ENCODE measurements at regions not wholly inside any gene's neighbourhood (a gene's known extent, or its start where the extent isn't known, plus 50 kb on each side); places are given as distances from the start of the nearest gene placed in this dataset.

DNA sequence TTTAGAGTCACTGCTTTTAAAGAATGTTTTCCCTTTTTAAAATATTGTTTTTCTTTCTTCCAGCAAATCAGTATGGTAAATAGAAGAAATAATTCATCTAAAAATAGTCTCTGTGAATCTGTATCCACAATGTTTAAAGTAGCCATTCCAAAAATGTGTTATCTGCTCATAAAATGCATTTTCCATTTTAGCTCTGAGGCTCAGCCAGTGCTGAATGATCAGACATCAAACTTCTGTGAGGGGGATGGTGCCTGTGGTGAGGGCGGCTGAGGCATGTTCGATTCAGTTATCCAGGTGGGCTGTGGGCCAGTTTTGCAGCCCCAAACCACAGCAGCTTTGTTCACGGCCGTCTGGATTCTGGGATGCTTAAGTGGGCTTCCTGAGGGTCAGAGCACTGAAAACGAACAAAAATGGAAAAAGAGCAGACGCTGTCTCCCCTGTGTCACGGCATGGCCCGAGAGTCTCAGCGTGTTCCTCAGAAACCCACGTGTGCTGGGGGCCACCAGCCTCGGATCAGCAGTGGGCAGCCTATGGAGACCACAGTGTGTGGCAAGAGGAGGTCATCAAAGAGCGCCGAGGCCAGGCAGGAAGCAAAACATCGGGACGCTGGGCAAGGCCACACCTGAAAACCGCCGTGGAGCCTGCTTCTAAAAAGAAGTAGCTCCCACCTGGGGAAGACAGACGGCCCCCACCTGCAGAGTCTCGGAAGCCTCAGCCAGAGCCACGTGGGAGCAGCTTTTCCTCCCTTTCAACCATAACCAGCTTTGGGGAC, 134.9 kb upstream of the THBS2 start (continued):
- TF ChIP-seq, protein P1, sequence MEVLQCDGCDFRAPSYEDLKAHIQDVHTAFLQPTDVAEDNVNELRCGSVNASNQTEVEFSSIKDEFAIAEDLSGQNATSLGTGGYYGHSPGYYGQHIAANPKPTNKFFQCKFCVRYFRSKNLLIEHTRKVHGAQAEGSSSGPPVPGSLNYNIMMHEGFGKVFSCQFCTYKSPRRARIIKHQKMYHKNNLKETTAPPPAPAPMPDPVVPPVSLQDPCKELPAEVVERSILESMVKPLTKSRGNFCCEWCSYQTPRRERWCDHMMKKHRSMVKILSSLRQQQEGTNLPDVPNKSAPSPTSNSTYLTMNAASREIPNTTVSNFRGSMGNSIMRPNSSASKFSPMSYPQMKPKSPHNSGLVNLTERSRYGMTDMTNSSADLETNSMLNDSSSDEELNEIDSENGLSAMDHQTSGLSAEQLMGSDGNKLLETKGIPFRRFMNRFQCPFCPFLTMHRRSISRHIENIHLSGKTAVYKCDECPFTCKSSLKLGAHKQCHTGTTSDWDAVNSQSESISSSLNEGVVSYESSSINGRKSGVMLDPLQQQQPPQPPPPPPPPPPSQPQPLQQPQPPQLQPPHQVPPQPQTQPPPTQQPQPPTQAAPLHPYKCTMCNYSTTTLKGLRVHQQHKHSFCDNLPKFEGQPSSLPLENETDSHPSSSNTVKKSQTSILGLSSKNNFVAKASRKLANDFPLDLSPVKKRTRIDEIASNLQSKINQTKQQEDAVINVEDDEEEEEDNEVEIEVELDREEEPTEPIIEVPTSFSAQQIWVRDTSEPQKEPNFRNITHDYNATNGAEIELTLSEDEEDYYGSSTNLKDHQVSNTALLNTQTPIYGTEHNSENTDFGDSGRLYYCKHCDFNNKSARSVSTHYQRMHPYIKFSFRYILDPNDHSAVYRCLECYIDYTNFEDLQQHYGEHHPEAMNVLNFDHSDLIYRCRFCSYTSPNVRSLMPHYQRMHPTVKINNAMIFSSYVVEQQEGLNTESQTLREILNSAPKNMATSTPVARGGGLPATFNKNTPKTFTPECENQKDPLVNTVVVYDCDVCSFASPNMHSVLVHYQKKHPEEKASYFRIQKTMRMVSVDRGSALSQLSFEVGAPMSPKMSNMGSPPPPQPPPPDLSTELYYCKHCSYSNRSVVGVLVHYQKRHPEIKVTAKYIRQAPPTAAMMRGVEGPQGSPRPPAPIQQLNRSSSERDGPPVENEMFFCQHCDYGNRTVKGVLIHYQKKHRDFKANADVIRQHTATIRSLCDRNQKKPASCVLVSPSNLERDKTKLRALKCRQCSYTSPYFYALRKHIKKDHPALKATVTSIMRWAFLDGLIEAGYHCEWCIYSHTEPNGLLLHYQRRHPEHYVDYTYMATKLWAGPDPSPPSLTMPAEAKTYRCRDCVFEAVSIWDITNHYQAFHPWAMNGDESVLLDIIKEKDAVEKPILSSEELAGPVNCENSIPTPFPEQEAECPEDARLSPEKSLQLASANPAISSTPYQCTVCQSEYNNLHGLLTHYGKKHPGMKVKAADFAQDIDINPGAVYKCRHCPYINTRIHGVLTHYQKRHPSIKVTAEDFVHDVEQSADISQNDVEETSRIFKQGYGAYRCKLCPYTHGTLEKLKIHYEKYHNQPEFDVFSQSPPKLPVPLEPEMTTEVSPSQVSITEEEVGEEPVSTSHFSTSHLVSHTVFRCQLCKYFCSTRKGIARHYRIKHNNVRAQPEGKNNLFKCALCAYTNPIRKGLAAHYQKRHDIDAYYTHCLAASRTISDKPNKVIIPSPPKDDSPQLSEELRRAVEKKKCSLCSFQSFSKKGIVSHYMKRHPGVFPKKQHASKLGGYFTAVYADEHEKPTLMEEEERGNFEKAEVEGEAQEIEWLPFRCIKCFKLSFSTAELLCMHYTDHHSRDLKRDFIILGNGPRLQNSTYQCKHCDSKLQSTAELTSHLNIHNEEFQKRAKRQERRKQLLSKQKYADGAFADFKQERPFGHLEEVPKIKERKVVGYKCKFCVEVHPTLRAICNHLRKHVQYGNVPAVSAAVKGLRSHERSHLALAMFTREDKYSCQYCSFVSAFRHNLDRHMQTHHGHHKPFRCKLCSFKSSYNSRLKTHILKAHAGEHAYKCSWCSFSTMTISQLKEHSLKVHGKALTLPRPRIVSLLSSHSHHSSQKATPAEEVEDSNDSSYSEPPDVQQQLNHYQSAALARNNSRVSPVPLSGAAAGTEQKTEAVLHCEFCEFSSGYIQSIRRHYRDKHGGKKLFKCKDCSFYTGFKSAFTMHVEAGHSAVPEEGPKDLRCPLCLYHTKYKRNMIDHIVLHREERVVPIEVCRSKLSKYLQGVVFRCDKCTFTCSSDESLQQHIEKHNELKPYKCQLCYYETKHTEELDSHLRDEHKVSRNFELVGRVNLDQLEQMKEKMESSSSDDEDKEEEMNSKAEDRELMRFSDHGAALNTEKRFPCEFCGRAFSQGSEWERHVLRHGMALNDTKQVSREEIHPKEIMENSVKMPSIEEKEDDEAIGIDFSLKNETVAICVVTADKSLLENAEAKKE (CRISPR knock-in tag; IDR thresholded peaks at IDR 0.05): no peak

DNA sequence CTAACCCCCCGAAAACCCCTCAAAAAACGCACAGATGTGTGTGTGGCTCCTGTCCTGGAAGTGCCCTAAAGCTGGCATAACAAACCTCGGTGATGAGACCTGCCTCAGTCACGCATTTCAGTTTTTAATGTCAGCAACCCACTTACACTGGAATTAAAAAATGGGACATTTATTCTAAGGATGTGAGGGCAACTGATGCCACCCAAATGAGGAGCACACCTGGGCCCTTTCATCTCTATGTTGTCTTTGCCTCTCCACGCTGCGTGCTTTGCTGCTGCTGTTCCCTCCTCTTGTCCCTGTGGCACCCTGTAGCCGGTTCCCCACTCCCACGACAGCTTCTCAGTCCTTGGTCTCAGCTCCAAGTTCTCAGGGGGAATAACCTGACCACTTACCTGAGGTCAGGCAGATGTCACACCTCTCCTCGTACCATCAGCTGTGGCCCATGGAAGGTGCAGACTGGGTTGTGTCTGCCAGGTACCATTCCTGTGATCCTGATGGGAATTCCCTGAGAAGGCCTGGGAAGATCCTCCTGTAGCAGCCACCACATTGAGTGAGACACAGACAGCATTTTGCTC, 134.2 kb upstream of the THBS2 start:
- H3K36me3 Mint-ChIP-seq (ENCODE audit: low read depth): peaks cover 29% of the 10 kb centered on the region
- no peak for ATAC-seq
- H3K9me3 Mint-ChIP-seq: peaks cover 48% of the 10 kb centered on the region
- no peak for DNase-seq (ENCODE audit: low spot score)
- Histone ChIP-seq H3K27me3 (ENCODE audit: insufficient read depth) (no peaks in the 10 kb centered on the region), H3K4me2 (no peak overlapping the region), H3K79me2 (replicated peaks; ENCODE audit: insufficient read depth) (no peaks in the 10 kb centered on the region), H3F3A (replicated peaks; ENCODE audit: low read depth) (no peaks in the 10 kb centered on the region), H3K4me1 (ENCODE audit: insufficient read depth) (no peaks in the 10 kb centered on the region), H2AFZ (no peak overlapping the region), H3K27ac (ENCODE audit: low read depth) (no peak overlapping the region), H3K36me3 (ENCODE audit: insufficient read depth) (no peaks in the 10 kb centered on the region), H4K20me1 (replicated peaks; ENCODE audit: insufficient read depth) (no peaks in the 10 kb centered on the region), H3K9me2 (ENCODE audit: insufficient read depth) (no peaks in the 10 kb centered on the region), H3K4me3 (no peak overlapping the region)
- no peak overlapping the region for H3K27ac Mint-ChIP-seq
- TF ChIP-seq STAT1 (IDR thresholded peaks at IDR 0.05; ENCODE audit: unreplicated experiment): no peak
- no peak for TF ChIP-seq POLR2AphosphoS5 (IDR thresholded peaks at IDR 0.05; ENCODE audit: low read depth)
- TF ChIP-seq, protein P2, sequence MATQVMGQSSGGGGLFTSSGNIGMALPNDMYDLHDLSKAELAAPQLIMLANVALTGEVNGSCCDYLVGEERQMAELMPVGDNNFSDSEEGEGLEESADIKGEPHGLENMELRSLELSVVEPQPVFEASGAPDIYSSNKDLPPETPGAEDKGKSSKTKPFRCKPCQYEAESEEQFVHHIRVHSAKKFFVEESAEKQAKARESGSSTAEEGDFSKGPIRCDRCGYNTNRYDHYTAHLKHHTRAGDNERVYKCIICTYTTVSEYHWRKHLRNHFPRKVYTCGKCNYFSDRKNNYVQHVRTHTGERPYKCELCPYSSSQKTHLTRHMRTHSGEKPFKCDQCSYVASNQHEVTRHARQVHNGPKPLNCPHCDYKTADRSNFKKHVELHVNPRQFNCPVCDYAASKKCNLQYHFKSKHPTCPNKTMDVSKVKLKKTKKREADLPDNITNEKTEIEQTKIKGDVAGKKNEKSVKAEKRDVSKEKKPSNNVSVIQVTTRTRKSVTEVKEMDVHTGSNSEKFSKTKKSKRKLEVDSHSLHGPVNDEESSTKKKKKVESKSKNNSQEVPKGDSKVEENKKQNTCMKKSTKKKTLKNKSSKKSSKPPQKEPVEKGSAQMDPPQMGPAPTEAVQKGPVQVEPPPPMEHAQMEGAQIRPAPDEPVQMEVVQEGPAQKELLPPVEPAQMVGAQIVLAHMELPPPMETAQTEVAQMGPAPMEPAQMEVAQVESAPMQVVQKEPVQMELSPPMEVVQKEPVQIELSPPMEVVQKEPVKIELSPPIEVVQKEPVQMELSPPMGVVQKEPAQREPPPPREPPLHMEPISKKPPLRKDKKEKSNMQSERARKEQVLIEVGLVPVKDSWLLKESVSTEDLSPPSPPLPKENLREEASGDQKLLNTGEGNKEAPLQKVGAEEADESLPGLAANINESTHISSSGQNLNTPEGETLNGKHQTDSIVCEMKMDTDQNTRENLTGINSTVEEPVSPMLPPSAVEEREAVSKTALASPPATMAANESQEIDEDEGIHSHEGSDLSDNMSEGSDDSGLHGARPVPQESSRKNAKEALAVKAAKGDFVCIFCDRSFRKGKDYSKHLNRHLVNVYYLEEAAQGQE (IDR thresholded peaks at IDR 0.05; ENCODE audit: unreplicated experiment): no peak
- TF ChIP-seq ZNF114 (CRISPR knock-in tag; IDR thresholded peaks at IDR 0.05): no peak
- no peak for TF ChIP-seq EZH2phosphoT487 (IDR thresholded peaks at IDR 0.05; ENCODE audit: unreplicated experiment)
- no peak for TF ChIP-seq NANOG (IDR thresholded peaks at IDR 0.05; ENCODE audit: borderline replicate concordance)
- TF ChIP-seq CREB1 (CRISPR knock-in tag; IDR thresholded peaks at IDR 0.05; ENCODE audit: low read depth): no peak
- peaks cover 4% of the 10 kb centered on the region for H3K27me3 Mint-ChIP-seq (ENCODE audit: insufficient read depth, low read depth, poor library complexity)
- no peak overlapping the region for H3K4me3 Mint-ChIP-seq
- H3K4me1 Mint-ChIP-seq: no peaks in the 10 kb centered on the region

Data from GM23338 (cell line).